ENCODE measurements at regions not wholly inside any gene's neighbourhood (a gene's known extent, or its start where the extent isn't known, plus 50 kb on each side); places are given as distances from the start of the nearest gene placed in this dataset.
A peak's percentile ranks its signal among the peaks of the same experiment; 100 is the strongest.

GRCh38 chr20:53741726-53742028, 148.0 kb upstream of the ZNF217 start:
- intact Hi-C loops (cut with DNase I; ENCODE audit: low total_unique reads) (loop anchor here (1.0 kb wide), 1 partner anchor 85 kb away; no protein-coding TSS in a partner anchor), in situ Hi-C loops (cut with MboI; ENCODE audit: low sequenced_read_pairs in 4 of 4) (no loop called here)
- H3K36me3 ChIP-seq = no peaks in the 10 kb centered on the region
- H3K9me3 ChIP-seq = no peaks in the 10 kb centered on the region
- H3K4me3 ChIP-seq = no peak overlapping the region
- DNase-seq (no peak), ATAC-seq (no peak)
- H3K27me3 ChIP-seq = no peaks in the 10 kb centered on the region
- peaks cover 4 to 22% of the 10 kb centered on the region in 2 donors for H3K4me1 ChIP-seq
- no peak for TF ChIP-seq POLR2A (IDR thresholded peaks at IDR 0.05)
- TF ChIP-seq, protein P1, sequence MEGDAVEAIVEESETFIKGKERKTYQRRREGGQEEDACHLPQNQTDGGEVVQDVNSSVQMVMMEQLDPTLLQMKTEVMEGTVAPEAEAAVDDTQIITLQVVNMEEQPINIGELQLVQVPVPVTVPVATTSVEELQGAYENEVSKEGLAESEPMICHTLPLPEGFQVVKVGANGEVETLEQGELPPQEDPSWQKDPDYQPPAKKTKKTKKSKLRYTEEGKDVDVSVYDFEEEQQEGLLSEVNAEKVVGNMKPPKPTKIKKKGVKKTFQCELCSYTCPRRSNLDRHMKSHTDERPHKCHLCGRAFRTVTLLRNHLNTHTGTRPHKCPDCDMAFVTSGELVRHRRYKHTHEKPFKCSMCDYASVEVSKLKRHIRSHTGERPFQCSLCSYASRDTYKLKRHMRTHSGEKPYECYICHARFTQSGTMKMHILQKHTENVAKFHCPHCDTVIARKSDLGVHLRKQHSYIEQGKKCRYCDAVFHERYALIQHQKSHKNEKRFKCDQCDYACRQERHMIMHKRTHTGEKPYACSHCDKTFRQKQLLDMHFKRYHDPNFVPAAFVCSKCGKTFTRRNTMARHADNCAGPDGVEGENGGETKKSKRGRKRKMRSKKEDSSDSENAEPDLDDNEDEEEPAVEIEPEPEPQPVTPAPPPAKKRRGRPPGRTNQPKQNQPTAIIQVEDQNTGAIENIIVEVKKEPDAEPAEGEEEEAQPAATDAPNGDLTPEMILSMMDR (IDR thresholded peaks at IDR 0.05 in 4 of 5, conservative IDR thresholded peaks at IDR 0.05 in 1 of 5) = no peak
- no peak overlapping the region for H3K27ac ChIP-seq

DNA sequence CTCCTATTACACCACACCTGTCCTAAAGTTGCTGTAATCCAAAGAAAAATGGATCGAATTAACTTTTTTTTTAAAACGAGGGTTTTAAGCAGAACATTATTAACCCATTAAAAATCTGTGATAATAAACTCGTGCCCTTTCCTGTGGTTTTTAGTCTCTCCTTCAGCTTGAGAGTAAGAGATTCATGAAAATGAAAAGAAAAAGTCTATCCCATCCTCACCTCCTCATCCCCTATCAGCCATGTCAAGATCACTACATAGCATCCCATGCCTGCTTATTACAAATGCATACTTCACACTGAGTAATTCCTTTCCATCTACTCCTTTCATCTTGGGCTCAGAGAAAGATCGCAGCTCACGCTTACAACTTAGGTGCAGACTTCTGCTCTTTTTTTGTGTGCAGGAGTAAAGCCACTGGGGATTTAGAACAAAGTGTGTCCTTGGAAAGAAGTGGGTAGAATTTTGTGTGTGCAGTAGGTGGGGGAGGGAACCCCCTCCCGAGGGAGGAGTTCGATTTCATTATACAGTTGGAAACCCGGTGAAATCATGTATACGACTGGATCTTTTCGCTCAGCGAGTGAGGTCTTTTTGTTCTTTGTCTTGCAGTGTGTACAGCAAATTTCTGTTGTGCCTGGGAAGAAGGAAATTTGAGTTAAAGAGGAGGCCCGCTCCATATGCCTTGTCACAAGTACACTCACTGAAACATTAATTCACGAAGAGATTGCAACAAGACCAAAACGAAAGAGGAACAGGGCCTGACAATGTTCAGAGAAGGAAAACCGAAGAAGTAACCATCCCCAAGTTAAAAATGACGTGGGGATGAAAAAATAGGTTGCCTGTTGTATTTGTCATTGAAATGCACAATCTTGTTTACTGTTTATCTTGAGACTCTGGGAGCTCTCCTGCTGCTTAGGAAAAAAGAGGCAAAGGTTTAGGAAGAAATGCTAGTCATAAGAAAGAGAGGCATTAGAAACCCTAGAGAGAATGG, 146.5 kb upstream of the ZNF217 start:
- DNase-seq (no peak), ATAC-seq (no peak)
- Histone ChIP-seq H3K36me3 (no peaks in the 10 kb centered on the region), H3K9me3 (no peaks in the 10 kb centered on the region), H3K27me3 (no peaks in the 10 kb centered on the region), H3K4me3 (peak overlapping the region in 1 of 4 donors; percentile 4), H3K27ac (peak overlapping the region in 1 of 4 donors; percentile 18), H3K4me1 (peaks cover 4 to 28% of the 10 kb centered on the region in 2 donors)
- TF ChIP-seq POLR2A (IDR thresholded peaks at IDR 0.05) = no peak
- TF ChIP-seq, protein P1 (IDR thresholded peaks at IDR 0.05 in 4 of 5, conservative IDR thresholded peaks at IDR 0.05 in 1 of 5) = no peak
- in situ Hi-C loops (cut with MboI; ENCODE audit: low sequenced_read_pairs in 4 of 4) (no loop called here), intact Hi-C loops (cut with DNase I; ENCODE audit: low total_unique reads) (loop anchor here (5.0 to 10.0 kb wide), 5 partner anchors 85 to 175 kb away; partner anchors contain the start of gene ZNF217)

DNA sequence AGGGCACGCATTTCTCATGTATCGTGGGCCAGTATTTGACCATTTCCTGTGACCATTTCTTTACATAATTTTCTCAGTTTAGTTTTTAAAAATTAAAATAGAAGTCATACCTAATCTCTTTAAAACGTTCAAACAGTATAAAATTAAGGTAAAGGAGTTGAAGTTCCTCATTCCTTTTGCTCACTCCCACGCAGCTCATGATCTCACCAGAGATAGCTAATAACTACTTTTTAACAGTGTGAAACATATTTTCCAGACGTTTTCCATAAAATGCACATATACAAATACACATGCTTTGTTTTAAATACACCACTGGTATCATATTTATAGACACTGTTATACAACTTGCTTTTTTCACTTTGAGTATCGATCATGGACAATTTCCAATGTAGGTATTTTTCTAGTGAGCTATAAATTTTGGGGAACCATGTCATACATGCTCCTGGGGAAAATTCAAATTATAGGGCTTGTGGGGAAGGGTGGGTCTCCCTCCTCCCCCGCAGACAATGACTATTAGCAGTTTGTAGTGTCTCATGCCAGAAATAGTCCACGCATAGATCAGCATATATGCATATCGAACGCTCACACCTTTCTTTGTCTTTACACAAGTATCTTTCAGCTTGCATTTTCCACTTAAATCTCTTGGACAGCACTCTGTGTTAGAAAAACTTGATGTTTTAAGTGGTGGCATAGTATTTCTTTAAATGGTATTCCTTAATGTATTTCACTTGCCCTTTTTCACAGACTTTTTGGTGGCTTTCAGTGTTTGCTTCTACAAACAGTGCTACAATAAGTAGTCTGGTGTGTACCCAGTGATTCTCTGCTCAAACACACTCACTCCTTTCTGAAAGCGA, 145.5 kb upstream of the ZNF217 start:
- ATAC-seq (peak in 1 of 2 donors; percentile 1), DNase-seq (no peak)
- Histone ChIP-seq H3K36me3 (no peaks in the 10 kb centered on the region), H3K27me3 (no peaks in the 10 kb centered on the region), H3K9me3 (no peaks in the 10 kb centered on the region), H3K27ac (peak overlapping the region; percentile 10 to 71 (median 71)), H3K4me3 (peak overlapping the region in 3 of 4 donors; percentile 16 to 28 (median 24)), H3K4me1 (peaks cover 4 to 28% of the 10 kb centered on the region in 2 donors)
- intact Hi-C loops (cut with DNase I; ENCODE audit: low total_unique reads) = loop anchor here (5.0 to 10.0 kb wide), 5 partner anchors 84 to 176 kb away; partner anchors contain the start of gene ZNF217
- TF ChIP-seq POLR2A (IDR thresholded peaks at IDR 0.05) = no peak
- TF ChIP-seq, protein P1 (IDR thresholded peaks at IDR 0.05 in 4 of 5, conservative IDR thresholded peaks at IDR 0.05 in 1 of 5) = no peak
- in situ Hi-C loops (cut with MboI; ENCODE audit: low sequenced_read_pairs in 4 of 4) = no loop called here

DNA sequence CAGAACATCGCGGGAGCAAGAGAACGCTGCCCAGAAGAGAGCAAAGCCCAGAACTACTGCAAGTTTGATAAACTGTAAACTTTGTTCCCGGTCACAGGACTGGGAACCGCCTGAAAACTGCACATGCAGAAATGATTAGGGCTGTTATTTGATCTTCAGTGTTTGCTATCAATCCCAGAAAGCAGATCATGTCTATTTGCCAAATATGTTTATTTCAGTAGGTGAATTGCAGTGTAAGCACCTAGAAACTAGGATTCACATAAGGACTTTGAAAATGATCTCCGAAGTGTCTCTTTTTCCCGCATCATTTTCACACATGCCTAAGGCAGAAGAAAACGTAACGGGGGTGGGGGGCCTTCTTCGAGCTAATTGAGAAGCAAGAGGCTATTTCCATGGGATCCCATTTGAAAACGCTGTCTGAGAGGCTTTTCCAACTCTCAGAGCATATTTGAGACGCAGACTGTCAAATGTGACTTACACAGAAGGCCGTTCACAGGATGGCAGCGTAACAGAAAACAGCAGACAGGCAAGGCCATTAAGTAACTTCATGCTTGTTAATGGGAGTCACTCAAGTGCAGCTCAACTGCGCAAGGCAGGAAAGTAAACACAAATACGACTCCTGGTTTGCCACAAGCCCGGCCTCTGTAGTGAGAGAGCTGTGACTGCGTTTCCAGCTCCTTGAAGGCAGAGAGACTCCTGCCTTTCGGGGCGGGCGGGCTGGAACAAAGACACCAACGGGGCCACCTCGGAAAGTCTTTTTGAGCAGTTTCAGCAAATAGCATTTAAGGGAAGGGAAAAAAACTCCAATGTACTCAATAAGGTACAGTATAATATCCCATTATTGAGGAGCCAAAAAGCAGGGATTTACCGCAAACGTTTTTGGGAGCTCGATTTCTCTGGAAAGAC, 144.7 kb upstream of the ZNF217 start:
- peak in 1 of 2 donors; percentile 54 for TF ChIP-seq POLR2A (IDR thresholded peaks at IDR 0.05)
- TF ChIP-seq, protein P1 (IDR thresholded peaks at IDR 0.05 in 4 of 5, conservative IDR thresholded peaks at IDR 0.05 in 1 of 5) = no peak
- ATAC-seq (peak; percentile 95 to 98), DNase-seq (peak; percentile 68 to 82)
- Histone ChIP-seq H3K4me3 (peak overlapping the region in 3 of 4 donors; percentile 16 to 28 (median 24)), H3K27ac (peak overlapping the region; percentile 10 to 71 (median 71)), H3K27me3 (no peaks in the 10 kb centered on the region), H3K9me3 (no peaks in the 10 kb centered on the region), H3K4me1 (peaks cover 4 to 28% of the 10 kb centered on the region in 2 donors), H3K36me3 (no peaks in the 10 kb centered on the region)
- intact Hi-C loops (cut with DNase I; ENCODE audit: low total_unique reads) = loop anchor here (5.0 to 10.0 kb wide), 5 partner anchors 83 to 177 kb away; partner anchors contain the start of gene ZNF217
- in situ Hi-C loops (cut with MboI; ENCODE audit: low sequenced_read_pairs in 4 of 4) = no loop called here

Data from gastrocnemius medialis (tissue), 4 donors.